CD4-positive, alpha-beta T cell (primary cell): ENCODE measurements at regions not wholly inside any gene's neighbourhood (a gene's known extent, or its start where the extent isn't known, plus 50 kb on each side); places are given as distances from the start of the nearest gene placed in this dataset.
A peak's percentile ranks its signal among the peaks of the same experiment; 100 is the strongest.
"Not testable (repeated sequence)": the region's sequence is repeated elsewhere in the genome, so short reads cannot be mapped to it uniquely, and the experiment has no call there.

Experiments
- ATAC-seq: fragments of 200-7000 bp; cut with Tn5 transposase; one replicate; pipeline ENCODE4 v1.10.0; 2022; ENCODE audit warnings: mild to moderate bottlenecking; ENCODE audit not compliant: poor library complexity
- CTCF ChIA-PET: fragments of 350-600 bp; sonication (Branson Sonifier 250); formaldehyde crosslinking; loops from one replicate; lab custom pipeline; 2021; ENCODE audit warnings: antibody characterized with exemption, inconsistent platforms; lab: Charles Lee
- POLR2A ChIA-PET: fragments of 350-600 bp; sonication (Branson Sonifier 250); formaldehyde crosslinking; loops from one replicate; lab custom pipeline; 2021; ENCODE audit warnings: antibody characterized with exemption, inconsistent platforms; lab: Charles Lee
- DNase-seq, 14 experiments: peaks; one replicate each; pipeline ENCODE4 v3.0.0-alpha.2; 2013 to 2020; ENCODE audit warnings: mixed read lengths in 2 of 14
- H3K27ac ChIP-seq, 2 donors: one replicate each; pipeline versions ENCODE4 v1.5.1 to v1.7.0; 2013; ENCODE audit warnings: low read length in 2 of 2, low read depth in 1 of 2, mild to moderate bottlenecking in 1 of 2
- H3K27me3 ChIP-seq, 2 experiments: 1 replicate in 1 of 2; 2 replicates in 1 of 2; pipeline versions ENCODE4 v1.6.1 to v1.7.0; 2013; ENCODE audit warnings: low read length in 2 of 2, control low read depth in 1 of 2, mild to moderate bottlenecking in 1 of 2, moderate library complexity in 1 of 2; ENCODE audit not compliant: insufficient read depth in 2 of 2, control insufficient read depth in 1 of 2
- H3K36me3 ChIP-seq: one replicate; pipeline ENCODE4 v1.6.1; 2013; ENCODE audit warnings: low read length, control low read depth; ENCODE audit not compliant: insufficient read depth
- H3K4me1 ChIP-seq: one replicate; pipeline ENCODE4 v1.6.1; 2013; ENCODE audit warnings: low read length, control low read depth; ENCODE audit not compliant: insufficient read depth
- H3K4me3 ChIP-seq: one replicate; pipeline ENCODE4 v1.5.1; 2013; ENCODE audit warnings: mild to moderate bottlenecking, low read length, moderate library complexity
- H3K9me3 ChIP-seq, 2 experiments: 1 replicate in 1 of 2; 2 replicates in 1 of 2; pipeline versions ENCODE4 v1.6.1 to v1.7.0; 2013; ENCODE audit warnings: low read length in 2 of 2, mild to moderate bottlenecking in 2 of 2, control low read depth in 1 of 2, moderate library complexity in 1 of 2; ENCODE audit not compliant: control insufficient read depth in 1 of 2, insufficient read depth in 1 of 2
- H3K27ac Mint-ChIP-seq: one replicate; pipeline ENCODE4 v1.8.0; 2020; ENCODE audit warnings: mixed read lengths
- H3K27me3 Mint-ChIP-seq: one replicate; pipeline ENCODE4 v1.8.0; 2021; ENCODE audit warnings: mixed read lengths
- H3K36me3 Mint-ChIP-seq: one replicate; pipeline ENCODE4 v1.8.0; 2021; ENCODE audit warnings: low read depth, mixed read lengths
- H3K4me1 Mint-ChIP-seq: one replicate; pipeline ENCODE4 v1.8.0; 2021; ENCODE audit warnings: low read depth, mixed read lengths
- H3K4me3 Mint-ChIP-seq: one replicate; pipeline ENCODE4 v1.8.0; 2020; ENCODE audit warnings: mild to moderate bottlenecking, mixed read lengths
- H3K9me3 Mint-ChIP-seq: one replicate; pipeline ENCODE4 v1.8.0; 2020; ENCODE audit warnings: mixed read lengths
- intact Hi-C, 2 experiments: fragments of 100-400 bp; cut with DNase I in 1 of 2; cut with micrococcal nuclease in 1 of 2; formaldehyde crosslinking; loops; one replicate each; pipeline versions ENCODE4 v1.15.1 to v1.9.0; 2023 to 2025; cut with DNase I, micrococcal nuclease
- TF ChIP-seq, protein P1 (sequence below): fragments of 200-600 bp; IDR thresholded peaks from one replicate; pipeline ENCODE4 v1.8.0; 2022; ENCODE audit warnings: antibody characterized with exemption, mild to moderate bottlenecking

DNA sequence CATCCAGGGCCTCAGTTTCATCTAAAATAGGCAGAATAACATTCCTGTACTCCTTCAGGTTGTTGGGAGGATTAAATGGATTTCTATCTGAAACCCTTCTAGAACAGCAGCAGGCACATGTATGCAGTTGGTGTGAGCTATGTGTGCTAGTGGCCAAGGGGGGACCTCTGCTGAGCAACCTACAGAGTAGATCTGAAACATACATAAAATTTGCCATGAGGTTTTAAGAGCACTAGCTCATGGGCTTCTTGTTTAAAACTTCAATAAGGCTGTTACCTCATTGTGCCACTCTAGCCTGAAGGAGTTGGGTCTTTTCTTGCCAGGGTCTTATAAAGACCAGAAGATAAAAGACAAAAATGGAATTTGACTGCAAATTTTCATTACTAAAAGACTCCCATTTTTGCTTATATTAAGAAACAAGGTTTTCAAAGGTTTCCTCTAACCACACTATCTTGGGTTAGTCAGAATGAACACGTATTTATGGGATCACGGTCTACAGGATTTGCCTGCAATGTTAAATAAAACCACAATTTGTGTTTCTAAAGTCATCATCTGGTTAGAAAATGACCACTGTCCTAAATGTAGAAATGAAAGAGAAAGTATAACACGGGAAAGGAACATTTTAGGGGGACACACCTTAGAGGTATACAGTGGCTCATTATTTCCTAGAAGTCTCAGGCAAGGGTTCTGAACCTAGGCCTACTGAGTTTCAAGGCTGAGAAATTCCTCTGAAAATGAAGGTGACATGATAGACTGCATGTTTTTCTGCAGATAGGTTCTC, 144.9 kb upstream of the OLIG3 start:
- no peak overlapping the region for H3K4me3 ChIP-seq
- no peak overlapping the region for H3K27ac ChIP-seq
- Mint-ChIP-seq H3K36me3 (no peaks in the 10 kb centered on the region), H3K4me1 (peaks cover 13% of the 10 kb centered on the region), H3K27me3 (peaks cover 12% of the 10 kb centered on the region), H3K27ac (no peak overlapping the region), H3K9me3 (no peaks in the 10 kb centered on the region), H3K4me3 (no peak overlapping the region)
- DNase-seq (peak in 1 of 14 experiments; percentile 33), ATAC-seq (no peak)
- ChIA-PET CTCF (no interaction called here), POLR2A (interaction anchor here (0.6 kb wide), 1 partner anchor 516 kb away, joined by 4 read pairs; no protein-coding TSS in a partner anchor)
- peaks cover 6% of the 10 kb centered on the region for H3K4me1 ChIP-seq
- H3K27me3 ChIP-seq = no peaks in the 10 kb centered on the region
- H3K9me3 ChIP-seq = no peaks in the 10 kb centered on the region
- TF ChIP-seq, protein P1, sequence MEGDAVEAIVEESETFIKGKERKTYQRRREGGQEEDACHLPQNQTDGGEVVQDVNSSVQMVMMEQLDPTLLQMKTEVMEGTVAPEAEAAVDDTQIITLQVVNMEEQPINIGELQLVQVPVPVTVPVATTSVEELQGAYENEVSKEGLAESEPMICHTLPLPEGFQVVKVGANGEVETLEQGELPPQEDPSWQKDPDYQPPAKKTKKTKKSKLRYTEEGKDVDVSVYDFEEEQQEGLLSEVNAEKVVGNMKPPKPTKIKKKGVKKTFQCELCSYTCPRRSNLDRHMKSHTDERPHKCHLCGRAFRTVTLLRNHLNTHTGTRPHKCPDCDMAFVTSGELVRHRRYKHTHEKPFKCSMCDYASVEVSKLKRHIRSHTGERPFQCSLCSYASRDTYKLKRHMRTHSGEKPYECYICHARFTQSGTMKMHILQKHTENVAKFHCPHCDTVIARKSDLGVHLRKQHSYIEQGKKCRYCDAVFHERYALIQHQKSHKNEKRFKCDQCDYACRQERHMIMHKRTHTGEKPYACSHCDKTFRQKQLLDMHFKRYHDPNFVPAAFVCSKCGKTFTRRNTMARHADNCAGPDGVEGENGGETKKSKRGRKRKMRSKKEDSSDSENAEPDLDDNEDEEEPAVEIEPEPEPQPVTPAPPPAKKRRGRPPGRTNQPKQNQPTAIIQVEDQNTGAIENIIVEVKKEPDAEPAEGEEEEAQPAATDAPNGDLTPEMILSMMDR = no peak
- no peaks in the 10 kb centered on the region for H3K36me3 ChIP-seq
- intact Hi-C loops = no loop called here

- Mint-ChIP-seq H3K4me1 (peaks cover 13% of the 10 kb centered on the region), H3K4me3 (no peak overlapping the region), H3K27me3 (peaks cover 12% of the 10 kb centered on the region), H3K9me3 (no peaks in the 10 kb centered on the region), H3K27ac (no peak overlapping the region), H3K36me3 (no peaks in the 10 kb centered on the region)
- Histone ChIP-seq H3K27me3 (no peaks in the 10 kb centered on the region), H3K36me3 (no peaks in the 10 kb centered on the region), H3K4me3 (no peak overlapping the region), H3K4me1 (peaks cover 6% of the 10 kb centered on the region), H3K27ac (no peak overlapping the region), H3K9me3 (no peaks in the 10 kb centered on the region)
- DNase-seq = no peak
- ChIA-PET POLR2A (no interaction called here), CTCF (no interaction called here)
- TF ChIP-seq, protein P1 = no peak
- intact Hi-C loops = loop anchor here (2.0 to 5.0 kb wide), 7 partner anchors 163 to 671 kb away; no protein-coding TSS in a partner anchor
- no peak for ATAC-seq
Measured at GRCh38 chr6:137640086-137640485, 145.9 kb upstream of the OLIG3 start.

- ChIA-PET CTCF (interaction anchor here (0.6 to 1.0 kb wide), 4 partner anchors 167 to 565 kb away, joined by 3 to 7 read pairs (median 5); no protein-coding TSS in a partner anchor), POLR2A (interaction anchor here (0.8 kb wide), 1 partner anchor 52 kb away, joined by 3 read pairs; no protein-coding TSS in a partner anchor)
- H3K9me3 ChIP-seq = no peaks in the 10 kb centered on the region
- H3K4me3 ChIP-seq = no peak overlapping the region
- H3K27me3 Mint-ChIP-seq = peaks cover 11% of the 10 kb centered on the region
- TF ChIP-seq, protein P1 = peak; percentile 85
- H3K4me1 Mint-ChIP-seq = peaks cover 13% of the 10 kb centered on the region
- no peaks in the 10 kb centered on the region for H3K36me3 Mint-ChIP-seq
- H3K27ac Mint-ChIP-seq = no peak overlapping the region
- no peaks in the 10 kb centered on the region for H3K9me3 Mint-ChIP-seq
- peak; percentile 41 to 84 (median 54) for DNase-seq
- no peak overlapping the region for H3K27ac ChIP-seq
- no peaks in the 10 kb centered on the region for H3K27me3 ChIP-seq
- H3K36me3 ChIP-seq = no peaks in the 10 kb centered on the region
- peak; percentile 84 for ATAC-seq
- no peak overlapping the region for H3K4me3 Mint-ChIP-seq
- intact Hi-C loops = loop anchor here (1.0 to 5.0 kb wide), 12 partner anchors 164 to 673 kb away; no protein-coding TSS in a partner anchor
- H3K4me1 ChIP-seq = peaks cover 6% of the 10 kb centered on the region
Measured at GRCh38 chr6:137641474-137642077, 147.4 kb upstream of the OLIG3 start.

DNA sequence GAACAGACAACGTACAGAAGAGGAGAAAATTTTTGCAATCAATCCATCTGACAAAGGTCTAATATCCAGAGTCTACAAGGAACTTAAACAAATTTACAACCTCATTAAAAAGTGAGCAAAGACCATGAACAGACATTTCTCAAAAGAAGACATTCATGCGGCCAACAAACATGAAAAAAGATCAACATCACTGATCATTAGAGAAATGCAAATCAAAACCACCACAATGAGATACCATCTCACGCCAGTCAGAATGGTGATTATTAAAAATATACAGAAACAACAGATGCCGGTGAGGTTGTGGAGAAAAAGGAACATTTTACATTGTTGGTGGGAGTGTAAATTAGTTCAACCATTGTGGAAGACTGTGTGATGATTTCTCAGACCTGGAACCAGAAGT, 149.0 kb upstream of the OLIG3 start:
- CTCF ChIA-PET, H3K4me1 ChIP-seq, H3K36me3 ChIP-seq, POLR2A ChIA-PET, H3K27ac Mint-ChIP-seq, H3K27me3 ChIP-seq, H3K36me3 Mint-ChIP-seq, H3K9me3 Mint-ChIP-seq, H3K9me3 ChIP-seq, ATAC-seq, H3K4me3 Mint-ChIP-seq, DNase-seq, H3K4me3 ChIP-seq, H3K27ac ChIP-seq: not testable (repeated sequence)
- intact Hi-C loops = loop anchor here (5.0 kb wide), 2 partner anchors 166 to 334 kb away; no protein-coding TSS in a partner anchor
- H3K4me1 Mint-ChIP-seq = peaks cover 13% of the 10 kb centered on the region
- peaks cover 16% of the 10 kb centered on the region for H3K27me3 Mint-ChIP-seq

DNA sequence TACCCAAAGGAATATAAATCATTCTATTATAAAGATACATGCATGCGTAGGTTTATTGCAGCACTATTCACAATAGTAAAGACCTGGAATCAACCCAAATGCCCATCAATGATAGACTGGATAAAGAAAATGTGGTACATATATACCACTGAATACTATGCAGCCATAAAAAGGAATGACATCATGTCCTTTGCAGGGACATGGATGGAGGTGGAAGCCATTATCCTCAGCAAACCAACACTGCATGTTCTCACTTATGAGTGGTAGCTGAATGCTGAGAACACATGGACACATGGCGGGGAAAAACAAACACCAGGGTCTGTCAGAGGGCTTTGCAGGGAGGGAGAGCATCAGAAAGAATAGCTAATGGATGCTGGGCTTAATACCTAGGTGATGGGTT, 149.4 kb upstream of the OLIG3 start:
- DNase-seq, CTCF ChIA-PET, H3K4me3 ChIP-seq, H3K27ac Mint-ChIP-seq, H3K9me3 ChIP-seq, ATAC-seq, H3K27ac ChIP-seq, H3K36me3 Mint-ChIP-seq, H3K27me3 ChIP-seq, H3K4me3 Mint-ChIP-seq, H3K36me3 ChIP-seq, H3K4me1 Mint-ChIP-seq, H3K4me1 ChIP-seq, H3K9me3 Mint-ChIP-seq: not testable (repeated sequence)
- intact Hi-C loops = loop anchor here (5.0 kb wide), 2 partner anchors 166 to 334 kb away; no protein-coding TSS in a partner anchor
- POLR2A ChIA-PET = interaction anchor here (0.6 kb wide), 1 partner anchor 373 kb away, joined by 3 read pairs; no protein-coding TSS in a partner anchor
- peaks cover 21% of the 10 kb centered on the region for H3K27me3 Mint-ChIP-seq
